IMR-90 (cell line): ENCODE measurements at regions not wholly inside any gene's neighbourhood (a gene's known extent, or its start where the extent isn't known, plus 50 kb on each side); places are given as distances from the start of the nearest gene placed in this dataset.

ENCODE experiments used
- ATAC-seq: fragments of 200-7000 bp; cut with Tn5 transposase; 2 replicates; pipeline ENCODE4 v1.9.1; 2020; ENCODE audit warnings: low read depth, mild to moderate bottlenecking, moderate library complexity
- BruUV-seq: library from RNA; stranded (reverse); fragments of 400-500 nt; replicated peaks from 2 replicates; lab custom pipeline; 2021; lab: Mats Ljungman, UMichigan
- CTCF ChIA-PET: fragments of 300-600 bp; formaldehyde crosslinking; extraction: SDS; loops from one replicate; lab custom pipeline; 2021; ENCODE audit warnings: antibody characterized with exemption; lab: Yijun Ruan, JAX
- POLR2A ChIA-PET: fragments of 300-600 bp; sonication (Branson Sonifier 250); formaldehyde crosslinking; loops from one replicate; lab custom pipeline; 2022; ENCODE audit warnings: antibody characterized with exemption; ENCODE audit not compliant: unreplicated experiment; lab: Charles Lee
- DNase-seq: peaks from one replicate; pipeline ENCODE4 v3.0.0; 2013
- H2AFZ ChIP-seq: replicated peaks from 2 replicates; pipeline ENCODE3; 2013; ENCODE audit warnings: low read length, mild to moderate bottlenecking; ENCODE audit not compliant: poor library complexity
- H2AK5ac ChIP-seq: 2 replicates; pipeline ENCODE4 v1.6.1; 2013; ENCODE audit warnings: low read depth, low read length, inconsistent platforms
- H2AK9ac ChIP-seq: replicated peaks from 2 replicates; pipeline ENCODE3; 2013; ENCODE audit warnings: mild to moderate bottlenecking, low read depth, low read length, moderate library complexity; ENCODE audit not compliant: poor library complexity
- H2BK120ac ChIP-seq: 2 replicates; pipeline ENCODE4 v1.6.1; 2013; ENCODE audit warnings: low read depth, low read length, inconsistent platforms
- H2BK15ac ChIP-seq: 3 replicates; pipeline ENCODE4 v1.6.1; 2013; ENCODE audit warnings: low read depth, low read length, inconsistent platforms
- H2BK20ac ChIP-seq: 2 replicates; pipeline ENCODE4 v1.6.1; 2013; ENCODE audit warnings: low read depth, mild to moderate bottlenecking, inconsistent platforms, low read length, moderate library complexity
- H2BK5ac ChIP-seq: 2 replicates; pipeline ENCODE4 v1.6.1; 2013; ENCODE audit warnings: mild to moderate bottlenecking, low read depth, low read length, inconsistent platforms; ENCODE audit not compliant: poor library complexity, severe bottlenecking
- H3K14ac ChIP-seq: replicated peaks from 2 replicates; pipeline ENCODE4 v1.6.1; 2013; ENCODE audit warnings: low read depth, low read length, inconsistent platforms
- H3K18ac ChIP-seq: 2 replicates; pipeline ENCODE4 v1.6.1; 2013; ENCODE audit warnings: low read depth, low read length, control low read depth
- H3K23ac ChIP-seq: 2 replicates; pipeline ENCODE4 v1.6.1; 2013; ENCODE audit warnings: low read depth, low read length, inconsistent platforms
- H3K27ac ChIP-seq: 2 replicates; pipeline ENCODE4 v1.5.1; 2013; ENCODE audit warnings: mild to moderate bottlenecking, control low read depth, low read length; ENCODE audit not compliant: insufficient read depth
- H3K27me3 ChIP-seq: 2 replicates; pipeline ENCODE4 v1.6.1; 2013; ENCODE audit warnings: low read length; ENCODE audit not compliant: control insufficient read depth, insufficient read depth
- H3K36me3 ChIP-seq: 2 replicates; pipeline ENCODE4 v1.6.1; 2013; ENCODE audit warnings: low read length, mixed read lengths; ENCODE audit not compliant: control insufficient read depth, insufficient read depth
- H3K4ac ChIP-seq: 2 replicates; pipeline ENCODE4 v1.6.1; 2013; ENCODE audit warnings: low read depth, low read length, inconsistent platforms
- H3K4me1 ChIP-seq: 2 replicates; pipeline ENCODE4 v1.6.1; 2013; ENCODE audit warnings: low read length, mixed read lengths; ENCODE audit not compliant: control insufficient read depth, insufficient read depth
- H3K4me2 ChIP-seq: 2 replicates; pipeline ENCODE4 v1.6.1; 2013; ENCODE audit warnings: low read depth, mild to moderate bottlenecking, control low read depth, low read length, moderate library complexity
- H3K4me3 ChIP-seq: 2 replicates; pipeline ENCODE4 v1.5.1; 2013; ENCODE audit warnings: low read depth, mild to moderate bottlenecking, control low read depth, low read length, moderate library complexity; ENCODE audit not compliant: insufficient read depth
- H3K56ac ChIP-seq: 2 replicates; pipeline ENCODE4 v1.6.1; 2013; ENCODE audit warnings: low read length, inconsistent platforms; ENCODE audit not compliant: insufficient read depth; ENCODE audit errors: extremely low read depth
- H3K79me1 ChIP-seq, 2 experiments: 2 replicates each; pipeline ENCODE4 v1.6.1; 2013; ENCODE audit warnings: low read length in 2 of 2, inconsistent platforms in 1 of 2, low read depth in 1 of 2
- H3K9ac ChIP-seq: 2 replicates; pipeline ENCODE4 v1.6.1; 2013; ENCODE audit warnings: low read depth, low read length, control low read depth
- H3K9me1 ChIP-seq: 2 replicates; pipeline ENCODE4 v1.6.1; 2013; ENCODE audit warnings: low read length, inconsistent platforms; ENCODE audit not compliant: insufficient read depth
- H3K9me3 ChIP-seq: 2 replicates; pipeline ENCODE4 v1.6.1; 2013; ENCODE audit warnings: low read length; ENCODE audit not compliant: control insufficient read depth, insufficient read depth
- H4K20me1 ChIP-seq: 2 replicates; pipeline ENCODE4 v1.6.1; 2013; ENCODE audit warnings: low read length, inconsistent platforms; ENCODE audit not compliant: insufficient read depth
- H4K5ac ChIP-seq: 2 replicates; pipeline ENCODE4 v1.6.1; 2013; ENCODE audit warnings: mild to moderate bottlenecking, low read depth, low read length, control low read depth
- H4K8ac ChIP-seq, 2 experiments: 2 replicates each; pipeline ENCODE4 v1.6.1; 2013; ENCODE audit warnings: low read depth in 2 of 2, low read length in 2 of 2, control low read depth in 1 of 2, inconsistent platforms in 1 of 2
- H4K91ac ChIP-seq: 2 replicates; pipeline ENCODE4 v1.6.1; 2013; ENCODE audit warnings: low read depth, low read length, inconsistent platforms; ENCODE audit not compliant: insufficient read depth
- BHLHE40 ChIP-seq: fragments of 150-350 bp; IDR thresholded peaks from 2 replicates; pipeline ENCODE4 v1.6.1; 2016; ENCODE audit warnings: mild to moderate bottlenecking, low read depth, low read length
- CEBPB ChIP-seq: IDR thresholded peaks from 2 replicates; pipeline ENCODE4 v1.6.1; 2012; ENCODE audit warnings: low read depth, low read length, improper control_type of control experiment
- CHD1 ChIP-seq: IDR thresholded peaks from 2 replicates; pipeline ENCODE4 v1.6.1; 2012; ENCODE audit warnings: low read depth, low read length, improper control_type of control experiment
- FOS ChIP-seq: fragments of 150-350 bp; IDR thresholded peaks from 2 replicates; pipeline ENCODE4 v1.6.1; 2016; ENCODE audit warnings: low read depth, low read length
- MAFK ChIP-seq: IDR thresholded peaks from 2 replicates; pipeline ENCODE4 v1.6.1; 2012; ENCODE audit warnings: low read depth, low read length, improper control_type of control experiment
- MAZ ChIP-seq: IDR thresholded peaks from 2 replicates; pipeline ENCODE4 v1.6.1; 2012; ENCODE audit warnings: low read depth, mild to moderate bottlenecking, low read length, improper control_type of control experiment, moderate library complexity, borderline replicate concordance
- MXI1 ChIP-seq: IDR thresholded peaks from 2 replicates; pipeline ENCODE4 v1.6.1; 2012; ENCODE audit warnings: low read depth, mild to moderate bottlenecking, low read length, moderate library complexity, borderline replicate concordance
- NFE2L2 ChIP-seq: fragments of 150-350 bp; IDR thresholded peaks from 2 replicates; pipeline ENCODE4 v1.6.1; 2016; ENCODE audit warnings: low read depth, mild to moderate bottlenecking, low read length
- POLR2A ChIP-seq: IDR thresholded peaks from 2 replicates; pipeline ENCODE4 v1.6.1; 2012; ENCODE audit warnings: mild to moderate bottlenecking, low read depth, low read length
- RFX5 ChIP-seq: IDR thresholded peaks from 2 replicates; pipeline ENCODE4 v1.8.0; 2012; ENCODE audit warnings: low read depth, mild to moderate bottlenecking, low read length, moderate library complexity
- SMC3 ChIP-seq: fragments of 150-350 bp; IDR thresholded peaks from 2 replicates; pipeline ENCODE4 v1.6.1; 2016; ENCODE audit warnings: low read depth, mild to moderate bottlenecking, antibody characterized with exemption, low read length, moderate library complexity
- WGBS, 2 experiments: methylation state at CpG; one replicate each; pipeline versions ENCODE4 v1.1.5 to v1.1.7; 2013; ENCODE audit warnings: missing lambda C conversion rate in 2 of 2; ENCODE audit not compliant: insufficient read length in 1 of 2; ENCODE audit errors: extremely low coverage in 2 of 2; 5-methylcytosine and 5-hydroxymethylcytosine counted together
- dilution Hi-C: fragments of 300-500 bp; cut with HindIII; formaldehyde crosslinking; loops from one replicate; pipeline ENCODE4 v1.14.3; 2018; ENCODE audit warnings: low sequenced_read_pairs; ENCODE audit not compliant: unreplicated experiment
- in situ Hi-C: fragments of 300-500 bp; cut with MboI; formaldehyde crosslinking; loops from 3 replicates; pipeline ENCODE4 v1.14.3; 2019; ENCODE audit warnings: low sequenced_read_pairs, inconsistent platforms, mixed read lengths
- intact Hi-C: fragments of 100-400 bp; cut with micrococcal nuclease; formaldehyde crosslinking; loops from 2 replicates; pipeline ENCODE4 v1.10.0; 2022
- TF ChIP-seq, protein P1 (sequence below): fragments of 150-350 bp; IDR thresholded peaks from 2 replicates; pipeline ENCODE4 v1.6.1; 2017; ENCODE audit warnings: mild to moderate bottlenecking, antibody characterized with exemption, low read length, low read depth
- TF ChIP-seq, protein P2 (sequence below): conservative IDR thresholded peaks from 2 replicates; pipeline ENCODE4 v1.5.1; 2012; ENCODE audit warnings: mild to moderate bottlenecking, low read depth, low read length, improper control_type of control experiment

DNA sequence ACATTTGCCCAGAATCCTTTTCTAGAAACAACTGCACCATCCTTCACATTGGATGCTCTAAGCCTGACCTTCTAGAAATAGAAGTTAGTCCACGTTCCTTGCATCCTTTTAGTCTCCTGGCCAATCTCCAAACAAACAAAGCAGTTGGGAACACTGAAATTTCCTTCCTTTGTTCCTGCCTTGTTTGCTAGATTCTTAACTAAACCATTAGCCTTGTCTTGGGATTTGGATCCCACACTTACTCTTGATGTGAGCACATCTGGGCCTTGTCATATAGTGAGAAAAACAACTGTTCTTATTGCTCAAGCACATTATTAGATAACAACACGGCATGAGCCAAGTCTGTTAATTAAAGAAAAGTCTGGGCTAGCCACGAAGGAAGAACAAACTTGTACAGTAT is 319.3 kb upstream of the GHITM start:
- H4K5ac ChIP-seq = no peak overlapping the region
- H4K8ac ChIP-seq = no peak overlapping the region
- H3K23ac ChIP-seq = no peak overlapping the region
- H2AK9ac ChIP-seq = no peak overlapping the region
- TF ChIP-seq MAFK (no peak), POLR2A (no peak), MAZ (no peak), SMC3 (no peak), BHLHE40 (no peak), CEBPB (no peak), NFE2L2 (no peak), MXI1 (no peak), RFX5 (no peak), FOS (no peak), CHD1 (no peak)
- TF ChIP-seq, protein P1, sequence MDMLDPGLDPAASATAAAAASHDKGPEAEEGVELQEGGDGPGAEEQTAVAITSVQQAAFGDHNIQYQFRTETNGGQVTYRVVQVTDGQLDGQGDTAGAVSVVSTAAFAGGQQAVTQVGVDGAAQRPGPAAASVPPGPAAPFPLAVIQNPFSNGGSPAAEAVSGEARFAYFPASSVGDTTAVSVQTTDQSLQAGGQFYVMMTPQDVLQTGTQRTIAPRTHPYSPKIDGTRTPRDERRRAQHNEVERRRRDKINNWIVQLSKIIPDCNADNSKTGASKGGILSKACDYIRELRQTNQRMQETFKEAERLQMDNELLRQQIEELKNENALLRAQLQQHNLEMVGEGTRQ = no peak
- TF ChIP-seq, protein P2, sequence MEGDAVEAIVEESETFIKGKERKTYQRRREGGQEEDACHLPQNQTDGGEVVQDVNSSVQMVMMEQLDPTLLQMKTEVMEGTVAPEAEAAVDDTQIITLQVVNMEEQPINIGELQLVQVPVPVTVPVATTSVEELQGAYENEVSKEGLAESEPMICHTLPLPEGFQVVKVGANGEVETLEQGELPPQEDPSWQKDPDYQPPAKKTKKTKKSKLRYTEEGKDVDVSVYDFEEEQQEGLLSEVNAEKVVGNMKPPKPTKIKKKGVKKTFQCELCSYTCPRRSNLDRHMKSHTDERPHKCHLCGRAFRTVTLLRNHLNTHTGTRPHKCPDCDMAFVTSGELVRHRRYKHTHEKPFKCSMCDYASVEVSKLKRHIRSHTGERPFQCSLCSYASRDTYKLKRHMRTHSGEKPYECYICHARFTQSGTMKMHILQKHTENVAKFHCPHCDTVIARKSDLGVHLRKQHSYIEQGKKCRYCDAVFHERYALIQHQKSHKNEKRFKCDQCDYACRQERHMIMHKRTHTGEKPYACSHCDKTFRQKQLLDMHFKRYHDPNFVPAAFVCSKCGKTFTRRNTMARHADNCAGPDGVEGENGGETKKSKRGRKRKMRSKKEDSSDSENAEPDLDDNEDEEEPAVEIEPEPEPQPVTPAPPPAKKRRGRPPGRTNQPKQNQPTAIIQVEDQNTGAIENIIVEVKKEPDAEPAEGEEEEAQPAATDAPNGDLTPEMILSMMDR = no peak
- H3K4me2 ChIP-seq = no peak overlapping the region
- H4K91ac ChIP-seq = no peak overlapping the region
- no peak overlapping the region for H2BK20ac ChIP-seq
- in situ Hi-C loops (no loop called here), dilution Hi-C loops (no loop called here), intact Hi-C loops (no loop called here)
- H3K27me3 ChIP-seq = no peaks in the 10 kb centered on the region
- no peak overlapping the region for H3K4ac ChIP-seq
- H2AK5ac ChIP-seq = no peak overlapping the region
- H3K9me1 ChIP-seq = no peaks in the 10 kb centered on the region
- no peak overlapping the region for H3K4me3 ChIP-seq
- H3K14ac ChIP-seq = no peak overlapping the region
- ATAC-seq = no peak
- no peaks in the 10 kb centered on the region for H3K36me3 ChIP-seq
- DNase-seq = no peak
- no peak overlapping the region for H2AFZ ChIP-seq
- no peak overlapping the region for H2BK5ac ChIP-seq
- ChIA-PET CTCF (no interaction called here), POLR2A (no interaction called here)
- no peaks in the 10 kb centered on the region for H3K79me1 ChIP-seq
- no peaks in the 10 kb centered on the region for H4K20me1 ChIP-seq
- no peak overlapping the region for H3K56ac ChIP-seq
- H3K27ac ChIP-seq = no peak overlapping the region
- no peak overlapping the region for H3K18ac ChIP-seq
- no CpG with 5 or more reads among the region's 3 CpGs for WGBS, 2 experiments
- H3K9ac ChIP-seq = no peak overlapping the region
- H2BK120ac ChIP-seq = no peak overlapping the region
- no peak overlapping the region for H2BK15ac ChIP-seq
- H3K9me3 ChIP-seq = peaks cover 13% of the 10 kb centered on the region
- BruUV-seq = no TSS peak
- H3K4me1 ChIP-seq = no peaks in the 10 kb centered on the region
